ENCODE measurements at regions not wholly inside any gene's neighbourhood (a gene's known extent, or its start where the extent isn't known, plus 50 kb on each side); places are given as distances from the start of the nearest gene placed in this dataset.

- DNase-seq (ENCODE audit: low spot score) = peak; percentile 21
Observed at GRCh38 chr1:53378061-53378460, 50.2 kb upstream of the LRP8 start.

DNA sequence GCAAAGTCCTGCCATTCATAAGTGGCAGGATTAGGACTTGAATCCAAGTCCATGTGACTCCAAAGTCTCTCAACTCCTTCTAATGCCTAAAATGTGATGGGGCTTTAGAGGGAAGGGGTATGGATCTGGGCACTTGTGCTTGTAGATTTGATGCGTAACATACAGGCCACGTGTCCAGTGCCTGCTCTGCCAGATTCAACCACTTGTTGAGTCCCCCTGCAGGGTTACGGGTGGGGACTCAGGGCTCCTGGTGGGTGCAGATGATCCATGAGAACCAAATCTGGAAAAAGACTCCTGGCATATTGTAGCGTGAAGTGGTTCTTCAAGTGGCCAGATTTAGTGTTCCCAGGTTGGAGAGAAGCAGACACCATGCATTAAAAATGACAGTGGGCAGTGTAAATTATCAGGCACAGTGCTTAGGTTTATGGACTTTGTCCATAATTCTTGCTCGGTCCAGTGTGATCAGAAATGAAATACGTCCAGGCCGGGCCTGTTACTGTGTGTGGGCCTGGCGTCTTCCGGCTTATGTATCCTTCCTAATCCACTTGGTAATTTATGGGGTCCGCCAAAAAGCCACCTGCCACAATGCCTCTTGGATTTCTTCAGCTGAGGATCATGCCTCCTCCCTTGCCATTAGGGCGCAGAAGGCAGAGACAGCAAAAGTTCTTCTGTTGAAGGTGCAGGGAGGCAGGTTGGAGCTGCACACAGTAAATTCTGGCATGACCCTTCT is 51.2 kb upstream of the LRP8 start:
- DNase-seq (ENCODE audit: low spot score) = peak; percentile 8

DNA sequence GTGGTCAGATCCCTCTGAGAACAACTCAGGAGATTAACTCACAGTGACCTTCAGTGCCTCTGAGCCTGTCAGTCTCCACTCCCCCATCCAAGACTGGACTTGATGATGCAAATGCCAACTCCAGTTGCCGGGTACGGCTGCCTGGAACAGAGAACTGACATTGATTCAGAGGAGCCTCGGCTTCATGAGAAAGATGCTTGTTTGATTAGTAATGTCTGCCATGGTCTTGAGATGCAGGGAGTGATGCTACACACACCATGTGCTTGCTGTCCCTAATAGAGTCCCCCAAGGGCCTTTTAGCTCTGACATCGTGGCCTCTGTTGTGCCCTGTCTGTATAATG is 51.8 kb upstream of the LRP8 start:
- DNase-seq (ENCODE audit: low spot score) = peak; percentile 3

GRCh38 chr1:53380296-53380695 is 52.4 kb upstream of the LRP8 start:
- DNase-seq (ENCODE audit: low spot score) = peak; percentile 3

DNA sequence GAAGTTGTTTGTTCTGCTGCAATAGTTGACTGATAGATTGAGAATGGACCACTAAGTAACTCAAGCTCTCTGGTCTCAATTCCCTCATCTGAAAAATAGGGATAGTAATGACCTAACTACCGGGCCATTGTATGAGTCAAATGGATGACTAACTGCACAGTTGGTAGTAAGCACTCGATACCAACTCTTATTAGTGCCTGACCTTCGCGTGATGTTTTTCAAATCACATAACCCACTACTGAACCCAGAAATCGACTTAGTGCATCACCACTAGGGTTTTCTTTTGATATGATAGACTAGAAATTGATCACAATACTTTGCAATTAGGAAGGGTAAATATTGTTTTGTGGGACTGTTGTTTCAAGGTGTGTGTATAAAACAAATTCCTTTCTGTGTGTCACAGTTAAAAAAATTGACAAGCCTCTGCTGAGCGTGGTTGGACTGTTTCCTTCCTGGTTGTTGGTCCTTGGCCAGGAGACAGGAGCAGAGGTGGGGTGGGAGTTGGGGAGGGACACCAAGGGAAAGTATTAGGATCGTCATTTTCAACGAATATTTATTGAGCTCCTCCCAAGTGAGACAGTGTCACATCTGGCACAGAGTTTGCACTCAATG is 54.0 kb upstream of the LRP8 start:
- no peak for DNase-seq (ENCODE audit: low spot score)

- no peak for DNase-seq (ENCODE audit: low spot score)
Observed at GRCh38 chr1:53383136-53383870, 55.4 kb upstream of the LRP8 start.

DNA sequence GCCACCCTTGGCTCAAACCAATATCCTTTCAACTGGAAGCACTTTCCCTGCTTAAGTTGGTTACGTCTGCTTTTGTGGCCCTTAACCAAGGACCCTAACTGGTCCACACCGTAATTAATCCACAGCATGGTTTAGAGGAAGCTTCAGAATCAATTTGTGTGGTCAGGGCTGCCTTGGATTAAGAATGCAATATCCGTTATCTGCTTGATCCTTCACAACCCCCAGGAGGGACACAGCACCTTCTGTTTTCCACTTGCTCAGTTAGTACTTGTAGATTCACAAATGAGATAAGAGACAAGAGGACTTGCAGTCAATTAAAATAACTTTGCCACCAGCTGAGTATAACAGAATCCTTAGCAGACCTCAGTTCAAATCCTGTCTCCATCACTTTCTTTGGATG is 56.9 kb upstream of the LRP8 start:
- DNase-seq (ENCODE audit: low spot score) = no peak

DNA sequence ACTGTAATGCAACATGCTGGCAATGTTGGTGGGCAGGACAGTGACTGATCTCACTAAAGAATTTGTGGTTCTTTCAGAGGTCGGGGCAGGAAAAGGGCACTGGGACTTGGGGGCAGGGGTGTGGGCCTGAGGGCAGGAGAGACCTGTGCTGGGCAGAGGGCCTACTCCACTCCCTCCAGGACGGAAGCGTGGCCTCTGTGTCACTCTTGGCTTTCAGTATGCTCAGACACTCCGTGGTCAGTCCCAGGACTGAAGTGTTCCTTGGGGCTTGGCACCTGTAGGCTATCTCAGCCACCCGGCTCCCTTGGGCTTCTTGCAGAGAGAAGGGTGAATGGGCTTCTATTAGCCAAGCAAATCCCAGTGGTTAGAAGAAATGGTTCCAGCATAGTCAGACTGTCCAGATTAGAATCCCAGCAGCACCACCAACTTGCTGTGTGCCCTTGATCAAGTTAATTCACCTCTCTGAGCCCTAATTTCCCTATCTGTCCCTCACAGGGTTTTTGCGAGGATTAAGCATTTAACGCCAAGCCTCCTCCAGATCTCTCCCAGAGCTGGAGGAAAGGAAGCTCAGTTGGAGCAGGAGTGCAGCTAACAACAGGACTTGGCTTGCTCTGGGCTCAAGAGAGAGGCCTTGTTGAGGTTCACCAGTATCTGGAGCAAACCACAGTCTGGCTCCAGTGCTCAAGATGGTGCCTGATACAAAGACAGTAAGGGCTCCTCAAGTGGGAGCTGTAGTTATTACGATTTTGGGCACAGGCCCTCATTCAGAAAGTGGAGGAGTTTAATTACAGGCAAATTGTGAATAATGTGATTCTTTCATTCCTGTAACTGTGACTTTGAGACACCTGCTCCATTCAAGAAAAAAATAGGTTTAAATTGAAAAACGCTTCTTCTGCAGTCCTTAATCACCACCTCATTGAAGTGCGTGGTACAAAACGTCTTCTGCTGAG is 57.7 kb upstream of the LRP8 start:
- DNase-seq (ENCODE audit: low spot score) = no peak

- no peak for DNase-seq (ENCODE audit: low spot score)
Observed at GRCh38 chr1:53388963-53389362, 61.1 kb upstream of the LRP8 start.

DNA sequence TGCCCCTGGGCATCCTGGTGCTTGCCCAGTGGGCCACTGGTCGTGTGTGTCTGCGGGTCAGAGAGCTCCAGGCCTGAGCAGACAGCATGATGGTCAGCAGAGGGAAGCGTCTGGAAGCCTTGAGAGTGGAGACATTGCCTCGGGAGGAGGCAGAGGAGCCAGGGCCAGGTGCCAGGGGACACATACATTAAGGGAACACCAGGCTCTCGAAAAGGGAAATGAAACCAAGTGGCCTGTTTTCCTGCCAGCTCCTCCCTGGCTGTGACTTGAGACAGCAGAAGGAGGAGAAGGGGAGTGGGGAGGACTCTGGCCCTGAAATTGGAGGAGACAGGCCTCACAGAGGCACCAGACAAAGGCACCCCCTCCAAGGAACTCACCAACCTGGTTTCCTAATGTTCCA is 62.4 kb upstream of the LRP8 start:
- DNase-seq (ENCODE audit: low spot score) = no peak

DNA sequence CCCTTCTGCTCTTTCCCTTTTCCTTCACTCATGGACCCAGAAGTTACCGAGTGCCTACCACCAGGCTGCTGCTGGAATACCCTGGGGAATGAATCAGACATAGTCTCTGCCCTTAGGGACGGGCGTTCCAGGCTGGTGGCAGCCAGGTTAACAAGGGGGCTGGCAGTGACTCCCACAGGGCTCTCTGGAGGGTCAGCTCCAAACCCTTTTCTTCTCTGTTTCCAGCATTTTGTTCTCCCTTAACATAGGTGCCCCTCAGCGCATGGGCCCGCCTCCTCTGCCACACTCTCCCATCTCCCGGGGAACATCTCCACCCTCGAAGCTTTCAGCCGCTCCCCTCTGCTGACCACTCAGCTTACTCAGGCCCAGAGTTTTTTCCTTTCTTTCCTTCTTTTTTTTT is 62.9 kb upstream of the LRP8 start:
- DNase-seq (ENCODE audit: low spot score) = no peak

DNA sequence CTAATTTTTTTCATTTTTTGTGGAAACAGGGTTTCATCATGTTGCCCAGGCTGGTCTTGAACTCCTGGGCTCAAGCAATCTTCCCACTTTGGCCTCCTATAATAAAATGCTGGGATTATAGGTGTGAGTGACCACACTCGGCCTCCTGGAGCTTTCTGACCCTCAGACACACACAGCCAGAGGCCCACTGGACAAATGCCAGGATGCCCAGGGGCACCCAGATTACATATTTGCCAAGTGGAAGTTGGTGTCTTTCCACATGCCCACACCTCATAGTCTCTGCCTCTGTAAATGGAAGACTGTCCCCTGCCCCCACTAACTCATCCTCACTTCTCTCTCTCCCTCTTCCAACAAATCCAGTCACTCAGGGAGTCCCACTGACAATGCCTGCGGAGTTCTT is 63.4 kb upstream of the LRP8 start:
- no peak for DNase-seq (ENCODE audit: low spot score)

DNA sequence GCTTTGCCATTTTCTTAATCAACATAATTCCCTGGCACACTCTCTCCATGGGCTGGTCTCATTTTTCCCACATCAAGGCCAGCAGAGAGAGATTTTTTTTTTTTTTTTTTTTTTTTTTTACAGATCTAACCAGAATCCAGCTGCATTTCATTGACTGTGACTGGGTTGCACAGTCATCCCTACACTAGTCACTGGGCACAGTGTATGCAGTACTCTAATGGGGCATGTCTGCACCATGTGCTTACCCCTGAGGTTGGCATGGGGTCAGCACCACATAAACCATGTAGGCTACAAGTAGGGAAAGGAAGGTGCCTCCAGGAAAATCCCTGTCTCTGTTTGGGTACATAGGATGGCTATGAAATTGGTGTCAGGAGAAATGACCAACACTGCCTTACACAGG is 64.1 kb upstream of the LRP8 start:
- DNase-seq (ENCODE audit: low spot score) = no peak

DNA sequence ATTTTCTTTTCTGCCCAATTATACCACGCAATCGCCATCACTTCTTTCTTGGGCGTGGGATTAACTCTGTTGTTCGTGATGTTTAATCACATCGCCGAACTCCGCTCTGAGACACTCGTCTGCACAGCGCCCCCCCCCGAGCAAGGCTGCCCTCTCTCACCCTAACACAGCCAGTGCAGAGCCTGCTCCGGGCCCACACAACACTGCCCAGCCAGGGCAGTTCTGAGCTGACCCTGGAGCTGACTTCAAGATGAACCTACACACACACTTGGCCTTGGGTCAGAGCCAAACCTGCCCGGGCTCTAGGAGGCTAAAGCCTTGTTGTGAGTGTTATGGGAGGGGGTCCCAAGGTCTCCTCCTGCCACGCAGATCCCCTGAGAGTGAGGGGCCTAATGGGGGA is 64.6 kb upstream of the LRP8 start:
- no peak for DNase-seq (ENCODE audit: low spot score)

DNA sequence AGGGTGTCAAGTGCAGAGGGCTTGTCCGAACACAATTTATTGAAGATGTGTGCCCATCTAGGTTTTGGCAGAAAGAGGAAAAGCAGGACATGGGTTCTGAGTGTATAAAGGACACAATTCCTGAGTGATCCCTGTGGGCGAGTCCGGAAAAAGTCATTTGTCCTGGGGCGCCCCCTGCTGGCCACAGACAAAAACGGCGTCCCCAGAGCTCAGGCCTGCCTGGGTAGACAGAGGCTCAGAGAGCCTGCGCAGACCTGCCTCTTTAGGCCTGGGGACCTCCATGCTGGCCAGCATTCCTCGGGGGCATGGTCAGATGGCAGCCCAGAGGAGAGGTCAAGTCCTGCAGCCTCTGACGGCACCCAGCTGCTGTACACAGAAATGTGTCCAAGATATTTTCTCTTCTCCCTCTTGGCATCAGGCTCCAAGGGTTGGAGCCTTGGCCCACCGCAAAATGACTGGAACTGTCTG is 65.5 kb upstream of the LRP8 start:
- peak; percentile 86 for DNase-seq (ENCODE audit: low spot score)

GRCh38 chr1:53394306-53394705 is 64.9 kb upstream of the DMRTB1 start:
- DNase-seq (ENCODE audit: low spot score) = no peak

GRCh38 chr1:53395671-53396215 is 63.5 kb upstream of the DMRTB1 start:
- no peak for DNase-seq (ENCODE audit: low spot score)

DNA sequence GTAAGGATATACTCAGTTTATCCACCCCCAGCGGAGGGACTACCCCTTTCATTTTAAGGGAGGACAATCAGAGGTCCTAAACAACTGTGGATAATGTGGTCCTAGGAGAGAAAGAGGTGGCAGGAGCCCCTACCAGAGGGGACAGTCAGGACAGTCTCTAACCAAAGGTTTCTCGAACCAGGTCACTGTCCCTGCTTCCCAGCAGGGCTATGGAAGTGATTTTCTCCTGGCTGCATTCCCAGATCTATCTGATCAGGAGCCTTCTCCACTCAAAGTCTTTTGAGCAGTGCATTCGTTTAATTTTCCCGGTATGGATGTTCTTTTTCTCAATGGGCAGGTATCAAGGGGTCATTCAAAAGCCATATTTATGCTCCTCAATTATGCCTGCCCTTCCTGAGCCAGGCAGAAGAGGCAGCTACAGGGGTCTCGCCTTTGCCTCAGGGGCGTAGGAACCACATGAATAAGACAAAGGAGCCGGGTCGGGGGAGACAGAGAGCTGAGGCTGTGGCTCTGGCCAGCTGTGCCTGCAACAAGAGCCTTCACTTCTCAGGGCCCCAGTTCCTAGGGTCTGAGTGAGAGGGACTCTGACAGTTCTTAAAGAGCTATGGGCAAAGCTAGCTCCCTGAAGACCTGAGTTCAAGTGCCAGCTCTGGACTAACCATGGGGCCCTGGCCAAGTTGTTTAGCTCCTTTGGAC is 62.5 kb upstream of the DMRTB1 start:
- no peak for DNase-seq (ENCODE audit: low spot score)

- DNase-seq (ENCODE audit: low spot score) = no peak
Observed at GRCh38 chr1:53398091-53398490, 61.1 kb upstream of the DMRTB1 start.

- DNase-seq (ENCODE audit: low spot score) = no peak
Observed at GRCh38 chr1:53398576-53399365, 60.4 kb upstream of the DMRTB1 start.

All from D341Med (cell line).